ENCODE measurements at regions not wholly inside any gene's neighbourhood (a gene's known extent, or its start where the extent isn't known, plus 50 kb on each side); places are given as distances from the start of the nearest gene placed in this dataset.

GRCh38 chr11:95516175-95516574 is 273.4 kb downstream of the FAM76B start:
- Histone ChIP-seq H3K4me1 (ENCODE audit: control insufficient read depth in 2 of 2, insufficient read depth in 2 of 2, low read length in 2 of 2) (no peaks in the 10 kb centered on the region), H3K36me3 (replicated peaks in 1 of 2; ENCODE audit: control extremely low read depth in 1 of 2, control insufficient read depth in 1 of 2, extremely low read depth in 1 of 2, insufficient read depth in 2 of 2, low read length in 1 of 2) (no peaks in the 10 kb centered on the region), H3K4me3 (ENCODE audit: control extremely low read depth in 1 of 5, extremely low read depth in 1 of 5, insufficient read depth in 1 of 5, low read depth in 2 of 5, low read length in 4 of 5) (no peak overlapping the region), H3K9ac (ENCODE audit: low read length) (no peak overlapping the region), H3K27ac (ENCODE audit: low read length in 2 of 2) (no peak overlapping the region), H3K9me3 (ENCODE audit: control extremely low read depth in 1 of 3, control insufficient read depth in 2 of 3, insufficient read depth in 1 of 3, low read length in 2 of 3) (no peaks in the 10 kb centered on the region), H2AFZ (ENCODE audit: insufficient read depth, low read depth, low read length, poor library complexity, severe bottlenecking) (no peak overlapping the region), H3K27me3 (replicated peaks in 1 of 4; ENCODE audit: control extremely low read depth in 1 of 4, control insufficient read depth in 3 of 4, insufficient read depth in 4 of 4, low read length in 3 of 4) (no peaks in the 10 kb centered on the region), H3K4me2 (replicated peaks; ENCODE audit: low read depth, low read length, poor library complexity, severe bottlenecking) (no peak overlapping the region), H4K20me1 (ENCODE audit: control insufficient read depth, insufficient read depth, low read length, poor library complexity, severe bottlenecking) (no peaks in the 10 kb centered on the region), H3K79me2 (ENCODE audit: control insufficient read depth, insufficient read depth, low read length) (no peaks in the 10 kb centered on the region)
- Mint-ChIP-seq H3K9me3 (ENCODE audit: insufficient read depth) (no peaks in the 10 kb centered on the region), H3K27ac (no peak overlapping the region), H3K27me3 (peaks cover 2% of the 10 kb centered on the region), H3K4me1 (no peaks in the 10 kb centered on the region), H3K4me3 (no peak overlapping the region)
- intact Hi-C loops (cut with micrococcal nuclease) = no loop called here
- WGBS (ENCODE audit: insufficient coverage) = no CpG with 5 or more reads among the region's 2 CpGs
- DNase-seq (no peak), ATAC-seq (ENCODE audit: low read depth) (no peak)
- CTCF ChIA-PET = interaction anchor here (1.0 to 1.2 kb wide), 3 partner anchors 8 to 284 kb away, joined by 3 read pairs; no protein-coding TSS in a partner anchor
- POLR2A ChIA-PET = no interaction called here
- TF ChIP-seq CTCF (IDR thresholded peaks at IDR 0.05) = no peak
- no peak for TF ChIP-seq EZH2 (IDR thresholded peaks at IDR 0.05; ENCODE audit: borderline replicate concordance, insufficient read depth, low read depth, low read length, poor library complexity, severe bottlenecking)

- peaks cover 4% of the 10 kb centered on the region for H3K27me3 Mint-ChIP-seq
- CTCF ChIA-PET = interaction anchor here (1.1 kb wide), 1 partner anchor 32 kb away, joined by 3 read pairs; no protein-coding TSS in a partner anchor
- intact Hi-C loops (cut with micrococcal nuclease) = no loop called here
Measured at GRCh38 chr11:95515371-95515770, 274.2 kb downstream of the FAM76B start.

More at GRCh38 chr11:95515371-95515770, 274.2 kb downstream of the FAM76B start:
- no peaks in the 10 kb centered on the region for H3K4me1 Mint-ChIP-seq
- Histone ChIP-seq H3K4me1 (ENCODE audit: control insufficient read depth in 2 of 2, insufficient read depth in 2 of 2, low read length in 2 of 2) (no peaks in the 10 kb centered on the region), H3K9me3 (ENCODE audit: control extremely low read depth in 1 of 3, control insufficient read depth in 2 of 3, insufficient read depth in 1 of 3, low read length in 2 of 3) (no peaks in the 10 kb centered on the region), H3K79me2 (ENCODE audit: control insufficient read depth, insufficient read depth, low read length) (no peaks in the 10 kb centered on the region), H3K9ac (ENCODE audit: low read length) (no peak overlapping the region), H3K4me2 (replicated peaks; ENCODE audit: low read depth, low read length, poor library complexity, severe bottlenecking) (no peak overlapping the region), H3K27ac (ENCODE audit: low read length in 2 of 2) (no peak overlapping the region), H3K36me3 (replicated peaks in 1 of 2; ENCODE audit: control extremely low read depth in 1 of 2, control insufficient read depth in 1 of 2, extremely low read depth in 1 of 2, insufficient read depth in 2 of 2, low read length in 1 of 2) (no peaks in the 10 kb centered on the region), H3K4me3 (ENCODE audit: control extremely low read depth in 1 of 5, extremely low read depth in 1 of 5, insufficient read depth in 1 of 5, low read depth in 2 of 5, low read length in 4 of 5) (no peak overlapping the region), H4K20me1 (ENCODE audit: control insufficient read depth, insufficient read depth, low read length, poor library complexity, severe bottlenecking) (no peaks in the 10 kb centered on the region), H2AFZ (ENCODE audit: insufficient read depth, low read depth, low read length, poor library complexity, severe bottlenecking) (no peak overlapping the region), H3K27me3 (replicated peaks in 1 of 4; ENCODE audit: control extremely low read depth in 1 of 4, control insufficient read depth in 3 of 4, insufficient read depth in 4 of 4, low read length in 3 of 4) (no peaks in the 10 kb centered on the region)
- no peaks in the 10 kb centered on the region for H3K9me3 Mint-ChIP-seq (ENCODE audit: insufficient read depth)
- H3K27ac Mint-ChIP-seq = no peak overlapping the region
- no peak overlapping the region for H3K4me3 Mint-ChIP-seq
- ATAC-seq (ENCODE audit: low read depth) (no peak), DNase-seq (no peak)
- 100% methylated on average over 1 of the region's 2 CpGs for WGBS (ENCODE audit: insufficient coverage)
- POLR2A ChIA-PET = no interaction called here
- TF ChIP-seq EZH2 (IDR thresholded peaks at IDR 0.05; ENCODE audit: borderline replicate concordance, insufficient read depth, low read depth, low read length, poor library complexity, severe bottlenecking) (no peak), CTCF (IDR thresholded peaks at IDR 0.05) (no peak)

All from B cell (primary cell).